ENCODE measurements at regions not wholly inside any gene's neighbourhood (a gene's known extent, or its start where the extent isn't known, plus 50 kb on each side); places are given as distances from the start of the nearest gene placed in this dataset.

DNA sequence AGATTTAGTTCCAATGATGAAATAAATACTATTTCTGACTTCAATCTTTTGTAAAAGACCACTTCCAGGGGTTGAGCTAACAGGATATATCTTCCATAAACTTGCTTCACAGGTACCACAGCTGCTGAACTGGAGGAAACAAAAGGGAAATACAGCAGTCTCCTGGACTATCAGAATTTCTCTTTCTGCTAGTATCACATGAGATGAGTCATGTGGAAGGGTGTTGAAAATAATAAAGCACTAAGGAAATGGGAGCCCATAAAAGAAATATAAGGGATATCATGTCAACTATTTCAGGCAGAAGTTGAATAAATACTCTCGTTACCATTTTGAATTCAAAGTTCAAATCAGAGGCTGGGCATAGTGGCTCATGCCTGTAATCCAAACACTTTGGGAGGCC is 250.3 kb upstream of the NFE2L3 start:
- no peak for DNase-seq

DNA sequence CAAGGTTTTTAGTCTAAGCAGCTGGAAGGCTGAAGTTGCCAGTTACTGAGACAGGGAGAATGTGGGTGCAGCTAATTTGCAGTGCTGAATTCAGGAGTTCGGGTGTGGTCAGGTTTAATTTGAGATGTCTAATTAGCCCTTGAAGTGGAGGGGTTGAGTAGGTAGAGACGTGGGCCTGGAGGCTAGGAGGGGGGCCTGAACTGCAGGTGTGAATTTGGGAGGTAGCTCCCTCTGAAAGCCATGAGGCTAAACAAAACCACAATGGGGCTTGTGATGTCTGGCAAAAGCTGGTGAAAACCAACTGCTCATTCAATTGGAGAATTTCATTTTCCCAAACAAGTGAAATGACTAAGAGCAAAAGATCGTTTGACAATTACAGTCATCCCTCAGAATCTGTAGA is 246.0 kb upstream of the NFE2L3 start:
- no peak for DNase-seq

DNA sequence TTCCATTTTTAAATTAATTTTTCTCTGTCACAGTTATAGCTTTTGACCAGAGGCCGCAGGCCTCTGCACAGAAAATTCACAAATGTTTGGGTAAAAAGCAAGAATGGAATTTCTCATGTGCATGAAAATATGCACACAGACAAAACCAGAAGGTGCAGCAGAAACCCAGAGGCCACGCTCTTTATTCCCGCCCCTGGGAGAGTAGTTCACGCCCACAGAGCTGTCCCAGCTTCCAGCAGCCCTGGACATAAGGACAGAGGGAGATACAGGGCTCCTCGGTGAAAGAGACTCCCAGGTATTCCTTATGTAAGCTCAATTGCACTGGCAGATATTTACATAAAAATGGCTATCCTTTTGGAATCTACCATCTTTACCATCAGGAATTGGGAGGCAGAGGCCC is 245.2 kb upstream of the NFE2L3 start:
- DNase-seq = no peak

DNA sequence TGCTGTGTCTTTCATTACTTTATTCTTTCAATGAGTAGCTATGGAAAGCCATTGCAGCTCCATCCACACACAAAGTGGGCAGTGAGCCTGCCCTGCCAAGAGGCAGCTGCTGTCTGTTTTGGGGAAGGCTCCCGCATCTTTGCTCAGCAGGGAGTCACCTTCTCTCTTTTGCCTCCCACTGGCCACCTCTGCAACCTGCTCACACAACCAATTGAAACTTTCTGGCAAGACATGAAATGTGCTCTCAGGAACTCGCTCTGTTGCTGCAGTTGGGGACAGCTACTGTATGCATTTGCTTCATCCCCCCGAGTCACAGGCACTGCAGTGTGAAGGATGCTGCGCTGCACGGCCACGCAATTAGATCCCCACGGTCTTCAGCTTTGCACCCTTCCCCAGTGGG is 244.8 kb upstream of the NFE2L3 start:
- DNase-seq = no peak

DNA sequence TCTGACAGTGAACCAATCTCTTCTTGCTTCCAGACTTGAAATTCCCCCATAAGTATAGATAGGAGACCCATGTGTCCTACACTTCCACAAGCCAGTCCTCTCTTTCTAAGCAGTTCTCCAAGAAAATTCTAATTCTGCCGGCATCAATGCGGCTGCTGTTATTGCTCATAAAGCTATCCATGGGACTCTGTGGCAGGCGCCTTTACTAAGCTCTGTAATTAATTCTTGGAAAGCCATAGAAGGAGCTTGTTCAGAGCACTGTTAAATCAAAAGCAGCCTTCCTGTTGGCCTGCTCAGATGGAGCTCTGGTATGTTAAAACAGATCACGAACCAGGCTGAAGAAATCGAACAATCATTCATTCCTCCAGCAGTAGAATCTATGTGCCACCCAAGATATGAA is 244.3 kb upstream of the NFE2L3 start:
- DNase-seq = no peak

DNA sequence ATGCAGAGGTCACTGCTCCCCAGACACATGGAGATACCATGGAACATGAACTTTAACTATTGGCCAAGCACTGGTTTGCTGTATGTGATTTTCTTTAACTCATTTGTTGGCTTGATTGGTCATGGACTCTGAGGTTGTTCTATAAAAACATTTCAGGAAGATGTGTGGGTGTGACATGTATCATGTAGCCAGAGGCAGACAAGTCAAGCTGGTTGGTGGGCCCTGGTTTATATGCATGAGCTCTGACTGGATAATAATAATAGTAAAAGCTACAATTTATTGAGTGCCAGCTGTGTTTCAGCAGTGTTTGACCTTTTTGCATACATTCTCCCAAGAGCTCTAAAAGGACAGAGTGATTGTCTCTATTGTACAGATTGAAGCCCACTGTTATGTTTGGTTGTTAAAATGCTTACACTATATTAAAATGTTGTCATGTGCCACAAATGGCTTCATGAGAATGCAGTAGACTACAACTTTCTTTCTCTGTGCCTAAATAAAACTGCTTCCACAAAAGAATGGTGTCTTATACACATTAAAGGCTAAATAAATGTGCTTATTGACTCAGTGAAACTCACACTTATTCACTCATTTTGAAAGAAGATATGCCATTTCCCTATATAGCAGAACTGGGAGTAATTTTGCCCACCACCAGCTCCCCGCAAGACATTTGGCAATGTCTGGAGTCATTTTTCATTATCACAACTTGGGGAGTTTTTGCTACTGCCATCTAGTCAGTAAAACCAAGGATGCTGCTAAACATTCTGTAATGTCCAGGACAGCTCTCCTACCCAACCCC is 243.6 kb upstream of the NFE2L3 start:
- no peak for DNase-seq

DNA sequence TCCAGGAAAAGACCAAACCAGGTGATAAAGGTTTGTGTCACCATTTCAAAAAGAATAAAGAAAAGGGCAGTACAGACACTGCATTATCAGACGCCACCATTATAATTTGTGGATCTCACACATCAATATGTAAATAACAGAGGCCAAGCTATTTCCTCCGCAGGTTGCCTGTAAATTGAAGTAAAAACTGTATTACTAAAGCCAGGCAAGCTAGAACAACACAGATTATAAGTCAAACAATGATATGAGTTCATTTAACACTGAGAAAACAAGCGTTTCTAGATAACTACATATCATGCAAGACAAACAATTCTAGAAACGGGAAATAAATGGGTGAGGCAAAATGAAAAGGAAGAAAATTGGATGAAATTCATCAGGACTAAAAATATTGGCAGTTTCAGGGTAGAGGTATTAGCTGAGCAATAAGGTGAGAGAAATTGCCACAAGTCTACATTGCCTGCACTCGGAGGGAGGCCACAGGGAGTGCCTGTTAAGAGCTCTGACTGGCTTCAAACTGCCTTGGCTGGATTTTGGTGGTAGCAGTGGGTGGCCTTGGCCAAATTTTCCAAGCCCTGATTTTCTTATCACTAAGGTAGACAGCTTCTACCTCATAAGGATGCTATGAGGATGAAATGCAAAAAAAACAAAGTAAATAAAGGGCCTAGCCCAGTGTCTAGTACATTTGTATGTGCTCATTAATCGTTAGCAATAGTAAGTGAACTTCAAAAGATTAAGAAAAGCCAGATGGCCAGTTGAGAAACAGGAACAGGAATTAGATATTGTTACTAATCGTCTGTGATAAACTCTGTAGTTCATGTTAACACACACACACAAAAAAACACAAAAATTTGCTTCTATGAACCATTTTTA is 240.0 kb upstream of the NFE2L3 start:
- no peak for DNase-seq

DNA sequence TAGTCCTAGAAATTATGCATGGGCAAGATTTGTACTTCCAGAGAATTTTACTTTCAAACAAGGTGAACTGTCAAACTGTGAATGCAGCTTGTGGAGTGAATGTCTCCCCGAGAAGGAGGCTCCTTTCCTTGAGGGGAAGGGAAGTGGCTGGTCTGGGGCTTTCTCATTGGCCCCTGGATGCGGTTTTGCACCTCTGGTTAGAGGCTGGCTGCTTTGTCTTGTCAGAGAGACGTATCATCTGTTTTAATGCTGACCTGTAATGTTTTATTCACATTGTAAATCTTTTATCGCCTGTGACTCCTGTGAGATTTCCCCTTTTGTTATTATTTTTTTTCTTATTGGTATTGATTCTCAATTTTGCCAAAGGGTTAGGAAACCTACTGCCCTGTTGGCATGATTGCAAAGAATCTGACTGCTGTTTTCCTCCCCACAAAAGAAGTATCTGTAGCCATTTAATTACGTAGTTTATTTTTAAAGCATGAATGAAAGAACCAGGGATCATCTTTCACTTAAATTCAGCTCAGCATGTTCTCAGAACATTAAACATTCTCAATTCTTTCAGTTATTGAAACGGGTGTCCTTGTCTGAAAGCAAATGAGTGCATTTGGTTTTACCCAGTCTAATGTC is 238.3 kb upstream of the NFE2L3 start:
- DNase-seq = no peak

DNA sequence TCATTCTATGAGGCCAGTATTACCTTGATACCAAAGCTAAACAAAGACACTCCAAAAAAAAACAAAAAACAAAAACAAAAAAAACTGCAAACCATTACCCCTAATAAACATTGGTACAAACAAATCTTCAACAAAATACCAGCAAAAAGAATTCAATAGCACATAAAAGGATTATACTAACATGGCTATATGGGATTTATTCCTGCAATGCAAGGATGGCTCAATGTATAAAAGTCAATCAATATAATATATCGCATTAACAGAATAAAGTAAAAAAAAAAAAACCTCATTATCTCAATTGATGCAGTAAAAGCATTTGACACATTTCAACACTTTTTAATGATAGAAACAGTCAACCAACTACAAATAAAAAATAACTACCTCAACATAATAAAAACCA is 233.3 kb upstream of the NFE2L3 start:
- no peak for DNase-seq

DNA sequence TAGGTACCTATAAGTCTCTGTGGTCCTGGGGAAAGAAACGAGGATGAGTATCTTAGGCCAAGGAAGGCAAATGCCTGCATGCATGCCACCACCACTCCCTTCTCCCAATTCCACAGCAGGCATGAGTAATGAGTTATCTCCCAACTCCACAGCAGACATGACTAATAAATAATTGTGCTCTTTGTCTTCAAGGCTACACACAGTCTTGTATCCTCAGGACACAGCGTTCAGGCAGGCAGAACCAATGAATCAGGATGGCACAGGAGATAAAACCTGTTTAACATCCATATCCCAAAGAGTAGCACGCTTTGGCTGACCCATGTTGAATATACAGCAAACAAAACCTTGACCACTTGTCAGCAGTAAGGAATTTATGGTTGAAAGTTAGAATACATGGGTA is 229.7 kb upstream of the NFE2L3 start:
- DNase-seq = no peak

DNA sequence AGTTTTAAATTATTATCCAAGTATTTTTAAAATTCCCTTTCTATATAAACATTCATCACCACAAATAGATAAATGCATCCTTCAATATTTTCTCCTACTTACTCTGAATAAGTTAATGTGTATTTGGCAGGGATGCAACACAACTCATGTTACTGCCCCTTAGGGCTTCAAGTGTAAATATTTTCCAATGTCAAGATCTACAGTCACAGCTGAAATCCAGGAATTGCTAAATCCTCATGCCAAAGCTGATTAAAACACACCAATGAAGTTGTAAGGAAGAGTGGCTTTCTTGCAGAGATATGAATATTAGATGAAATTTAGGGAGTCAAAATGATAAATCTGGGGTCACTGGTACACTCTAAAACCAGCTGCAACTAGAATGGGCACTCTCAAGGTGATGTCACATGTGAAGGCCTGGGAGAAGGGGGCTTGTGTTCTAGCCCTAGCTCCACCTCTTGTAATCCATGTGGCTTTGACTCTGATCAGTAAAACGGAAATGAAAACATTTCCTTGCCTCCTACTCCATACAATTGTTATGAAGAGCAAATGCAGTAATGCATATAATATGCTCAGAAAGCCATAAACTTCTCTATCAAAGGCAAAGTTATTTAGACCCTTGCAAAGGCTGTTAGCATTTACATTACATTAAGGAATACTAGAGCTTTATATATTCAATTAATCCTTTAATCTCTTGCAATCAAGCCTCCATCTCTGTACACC is 228.1 kb upstream of the NFE2L3 start:
- DNase-seq = no peak

DNA sequence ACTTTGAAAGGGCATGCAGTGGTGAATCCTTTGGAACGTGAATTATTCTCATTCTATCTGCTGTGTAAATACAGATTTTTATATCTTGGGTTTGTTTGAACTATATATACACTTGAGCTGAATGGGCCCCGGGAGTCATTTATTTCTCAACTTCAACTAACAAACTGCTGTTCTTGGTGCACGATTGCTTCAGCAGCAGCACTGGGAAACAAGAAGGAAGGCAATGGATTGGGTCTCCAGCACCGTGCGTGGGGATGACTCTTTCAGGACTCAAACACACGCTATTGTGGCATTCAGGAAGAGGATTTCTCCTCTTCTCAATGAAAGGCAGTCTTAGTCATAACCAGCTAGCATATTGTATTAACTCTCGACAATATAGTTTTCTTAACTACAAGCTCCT is 226.0 kb upstream of the NFE2L3 start:
- DNase-seq = no peak

DNA sequence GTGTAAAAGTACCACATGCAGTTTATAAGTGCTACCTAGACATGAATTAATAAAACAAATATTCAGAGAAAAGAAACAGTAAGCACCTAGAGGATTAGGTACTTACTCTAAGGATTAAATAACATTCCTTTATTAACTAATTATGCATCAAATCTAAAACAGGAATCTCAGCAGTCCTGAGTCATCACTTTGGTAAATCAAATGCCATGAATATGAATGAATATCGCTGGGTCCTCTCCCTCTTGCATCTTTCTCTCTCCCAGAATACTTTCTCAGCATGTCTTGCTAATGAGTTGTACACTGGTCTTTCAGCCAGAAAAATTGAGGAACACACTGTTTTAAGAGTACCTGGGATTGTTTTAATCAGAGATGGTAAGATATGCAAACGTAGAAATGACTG is 225.5 kb upstream of the NFE2L3 start:
- DNase-seq = no peak

DNA sequence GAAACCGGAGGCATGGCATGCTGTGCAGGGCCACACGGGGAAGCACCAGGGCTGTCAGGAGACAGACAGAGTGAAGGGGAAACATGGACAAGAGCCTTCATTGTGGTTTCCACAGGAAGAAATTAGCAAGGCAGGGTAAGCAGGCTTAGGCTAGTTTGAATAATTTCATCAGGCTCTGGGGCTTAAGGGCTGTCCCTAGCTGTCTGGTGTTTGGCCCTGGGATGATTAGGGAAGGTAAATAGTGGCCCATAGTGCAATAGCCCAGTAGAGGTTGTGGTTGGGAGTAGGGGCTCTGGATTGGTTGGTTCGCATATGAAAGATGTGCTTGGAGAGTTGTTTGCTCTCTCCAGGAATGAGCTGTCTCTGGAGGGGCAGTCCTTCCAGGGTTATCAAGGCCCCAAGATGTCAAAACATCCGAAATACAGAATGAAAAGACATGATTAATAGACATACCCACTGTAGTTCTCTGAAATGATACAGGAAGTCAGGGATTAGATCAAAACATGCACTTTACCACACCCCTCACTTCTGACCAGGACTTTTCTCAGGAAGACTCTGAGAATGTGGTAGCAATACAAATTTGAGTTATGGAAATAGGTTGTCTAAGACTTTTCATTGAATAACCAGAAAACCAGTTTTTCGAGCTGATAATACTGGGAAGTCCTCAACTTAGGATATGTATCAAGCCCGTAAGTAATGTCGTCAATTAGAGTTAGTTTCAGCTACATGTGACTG is 224.9 kb upstream of the NFE2L3 start:
- DNase-seq = no peak

DNA sequence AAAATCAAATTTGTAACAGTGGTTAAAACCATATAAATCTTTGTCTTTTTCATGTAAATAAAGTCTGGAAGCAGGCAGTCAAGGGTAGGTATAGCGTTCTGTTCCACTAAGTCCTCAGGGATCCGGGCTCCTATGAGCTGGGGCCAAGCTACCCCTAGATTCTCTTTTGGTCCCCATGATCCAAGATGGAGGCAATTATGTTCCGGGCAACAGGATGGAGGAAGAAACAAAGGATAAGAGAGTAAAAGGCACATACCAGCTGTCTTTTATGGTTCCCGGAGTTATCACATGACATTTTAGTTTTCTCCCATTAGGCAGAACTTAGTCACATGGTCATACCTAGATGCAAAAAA is 224.4 kb upstream of the NFE2L3 start:
- no peak for DNase-seq

DNA sequence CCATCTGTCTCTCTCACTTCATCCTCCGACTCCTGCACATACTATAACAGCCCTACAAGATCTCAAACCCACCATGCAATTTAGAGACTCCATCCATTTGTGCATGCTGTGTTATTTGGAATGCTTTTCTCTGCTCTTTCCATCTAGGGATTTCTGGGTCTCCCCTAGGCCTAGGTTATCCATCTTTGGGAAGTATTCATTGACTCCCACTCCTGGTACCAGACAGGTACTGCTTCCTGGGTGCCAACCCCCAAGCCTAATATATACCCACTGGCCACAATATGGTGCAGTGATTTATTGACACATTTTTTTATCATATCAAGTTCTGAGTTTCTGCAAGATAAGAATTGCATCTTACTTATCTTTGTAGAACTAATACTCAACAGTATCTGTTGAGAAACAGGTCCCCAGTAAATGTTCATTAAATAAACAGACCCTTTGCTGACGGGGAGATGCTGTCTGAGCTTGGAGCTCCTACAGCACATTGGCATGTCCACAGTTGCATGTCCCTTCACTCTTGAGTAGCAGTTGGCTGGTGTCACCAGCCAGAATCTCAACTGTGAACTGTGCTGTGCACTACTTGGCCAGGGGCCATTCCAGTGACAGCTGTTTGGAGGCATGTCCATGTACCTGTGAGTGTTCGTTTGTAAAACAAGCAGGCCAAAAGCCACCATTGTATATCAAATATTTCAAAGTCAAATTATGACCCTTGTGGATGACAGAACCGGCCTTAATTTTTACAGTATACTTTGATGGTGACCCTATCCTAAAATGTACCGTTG is 223.3 kb upstream of the NFE2L3 start:
- no peak for DNase-seq

DNA sequence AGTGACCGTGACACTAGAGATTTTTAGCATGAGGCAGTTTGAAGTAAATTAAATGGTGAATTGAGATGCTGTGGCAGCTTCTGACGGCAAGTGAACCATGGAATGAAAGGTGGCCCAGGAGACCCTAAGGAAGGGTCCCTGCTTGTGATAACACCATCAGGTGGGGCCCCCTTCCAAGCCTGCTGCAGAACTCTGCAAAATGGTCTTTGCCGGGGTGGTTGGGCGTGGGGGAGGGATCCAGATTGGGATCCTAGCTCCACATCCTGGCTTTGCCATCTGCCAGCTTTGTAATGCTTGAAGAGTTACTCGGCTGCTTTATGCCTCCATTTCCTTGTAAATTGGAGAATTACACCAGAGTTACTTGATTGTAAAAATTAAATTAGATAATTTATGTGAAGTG is 222.6 kb upstream of the NFE2L3 start:
- no peak for DNase-seq

DNA sequence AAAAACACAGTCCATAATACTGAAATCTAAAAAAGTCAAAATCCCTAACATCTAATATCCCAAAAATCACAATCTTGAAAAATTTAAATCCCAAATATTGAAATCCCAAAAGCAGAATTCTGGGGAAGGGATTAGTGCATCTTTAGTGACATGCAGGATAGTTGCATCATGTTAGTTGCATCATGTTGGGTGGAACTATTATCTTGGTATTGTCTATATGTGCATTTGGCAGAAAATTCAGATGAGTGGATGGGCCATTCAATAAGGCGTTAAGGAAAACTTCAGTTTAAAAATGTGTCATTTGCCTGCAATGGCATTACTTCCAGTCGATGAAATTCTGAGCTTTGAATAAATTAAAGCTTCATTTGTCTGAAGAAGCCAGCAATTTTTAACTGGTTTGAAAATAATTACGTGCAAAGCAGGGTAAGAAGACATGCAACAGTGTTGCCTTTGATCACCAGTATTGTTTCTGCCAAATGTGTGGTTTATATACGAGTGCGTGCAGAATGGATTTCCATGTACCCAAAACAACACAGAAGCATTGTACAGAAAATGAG is 221.4 kb upstream of the NFE2L3 start:
- no peak for DNase-seq

DNA sequence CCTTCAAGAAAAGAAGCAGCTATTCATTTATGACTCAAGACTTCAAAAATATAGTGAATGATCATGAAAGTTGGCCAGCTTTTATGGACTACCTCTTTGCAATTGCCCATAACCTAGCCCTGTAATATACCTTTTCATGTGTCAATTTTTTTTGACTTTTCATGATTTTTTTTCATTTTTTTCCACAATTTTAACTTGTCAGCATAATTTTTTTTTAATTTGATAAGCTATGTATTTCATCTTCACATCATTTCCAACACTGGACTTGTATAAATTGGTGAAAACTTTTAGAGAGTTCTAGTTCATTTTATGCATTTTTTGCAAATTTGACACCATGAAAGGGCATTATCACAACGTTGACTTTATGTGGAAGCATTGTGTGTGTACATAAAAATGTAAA is 220.8 kb upstream of the NFE2L3 start:
- DNase-seq = no peak

DNA sequence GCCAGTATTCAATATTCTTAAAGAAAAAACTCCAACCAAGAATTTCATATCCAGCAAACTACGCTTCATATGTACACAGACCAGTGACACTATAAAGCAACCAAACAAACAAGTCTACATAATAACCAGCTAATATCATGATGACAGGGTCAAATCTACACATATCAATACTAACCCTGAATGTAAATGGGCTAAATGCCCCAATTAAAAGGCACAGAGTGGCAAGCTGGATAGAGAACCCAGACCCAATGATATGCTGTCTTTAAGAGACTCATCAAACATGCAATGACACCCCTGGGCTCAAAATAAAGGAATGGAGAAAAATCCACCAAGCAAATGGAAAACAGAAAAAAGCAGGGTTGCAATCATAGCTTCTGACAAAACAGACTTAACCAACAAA is 218.1 kb upstream of the NFE2L3 start:
- DNase-seq = no peak

DNA sequence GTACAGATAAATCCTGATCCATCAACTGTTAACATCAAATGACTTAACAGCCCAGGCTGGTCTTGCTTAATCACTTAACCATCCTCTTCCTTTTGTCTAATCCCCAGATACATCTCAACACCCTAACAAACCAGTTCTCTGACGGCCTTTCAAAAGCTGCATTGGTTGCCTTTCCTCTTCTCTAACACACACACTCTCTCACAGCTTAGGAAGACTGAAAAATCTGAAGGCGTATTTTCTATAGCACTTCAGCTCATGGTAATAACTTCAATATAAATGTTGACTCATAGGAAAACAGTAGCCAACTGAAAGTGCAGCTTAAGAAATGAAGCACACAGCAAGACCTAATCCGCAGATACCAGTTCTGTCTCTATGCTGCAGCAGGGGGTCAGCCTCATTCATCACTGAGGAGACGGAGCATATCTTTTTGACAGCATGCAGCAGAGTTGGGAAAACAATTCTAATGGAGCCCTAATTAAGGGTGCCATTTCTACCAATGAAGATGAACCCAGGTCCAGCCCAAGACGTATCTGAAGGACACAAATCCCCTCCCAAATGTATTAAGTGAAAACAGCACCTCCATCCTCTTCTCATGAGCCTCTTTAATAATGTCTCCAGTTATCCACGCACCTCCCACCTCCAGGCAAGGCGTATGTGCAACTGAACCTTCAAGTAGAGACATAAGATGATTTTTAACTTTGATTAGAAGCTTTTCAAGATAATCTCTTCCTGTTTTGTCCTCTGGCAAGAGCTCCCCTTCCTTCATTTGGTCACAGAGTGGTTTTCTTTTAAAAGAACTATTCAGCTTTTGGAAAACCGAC is 211.7 kb upstream of the NFE2L3 start:
- no peak for DNase-seq

All from DMS 273 treated with DMSO at 0.1 percent for 48 hours (cell line).